ENCODE measurements at regions not wholly inside any gene's neighbourhood (a gene's known extent, or its start where the extent isn't known, plus 50 kb on each side); places are given as distances from the start of the nearest gene placed in this dataset.

DNA sequence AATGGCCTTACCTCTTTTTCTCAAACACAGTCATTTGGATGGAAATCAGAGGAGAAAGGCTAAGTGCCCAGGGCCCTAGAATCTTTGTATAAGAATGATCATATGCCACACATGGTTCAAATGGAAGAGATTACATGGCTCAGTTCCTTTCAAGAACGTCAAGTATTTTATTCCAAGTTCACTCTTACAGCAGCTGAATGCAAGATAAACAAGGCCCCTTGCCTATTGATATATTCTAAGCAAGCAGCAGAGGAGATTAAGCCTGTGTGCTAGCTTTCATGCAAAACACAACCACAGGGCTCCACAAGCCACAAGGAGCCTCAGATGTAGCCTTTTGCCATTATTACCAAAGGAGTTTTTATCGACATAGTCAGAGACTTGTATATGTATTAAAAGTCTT is 55.3 kb upstream of the SLCO6A1 start:
- Histone ChIP-seq H3K79me2 (replicated peaks; ENCODE audit: insufficient read depth) (no peaks in the 10 kb centered on the region), H3K27ac (ENCODE audit: low read depth) (no peak overlapping the region), H2AFZ (no peak overlapping the region), H3K9me2 (ENCODE audit: insufficient read depth) (no peaks in the 10 kb centered on the region), H3K27me3 (ENCODE audit: insufficient read depth) (no peaks in the 10 kb centered on the region), H3K36me3 (ENCODE audit: insufficient read depth) (no peaks in the 10 kb centered on the region), H3K4me2 (no peak overlapping the region), H3F3A (replicated peaks; ENCODE audit: low read depth) (no peaks in the 10 kb centered on the region), H4K20me1 (replicated peaks; ENCODE audit: insufficient read depth) (no peaks in the 10 kb centered on the region), H3K4me3 (no peak overlapping the region), H3K4me1 (ENCODE audit: insufficient read depth) (peaks cover 6% of the 10 kb centered on the region)
- ATAC-seq: peak; percentile 61
- H3K9me3 Mint-ChIP-seq: 0 out of 3 replicates have a peak, but pooled peaks cover 2% of the 10 kb centered on the region
- TF ChIP-seq NANOG (IDR thresholded peaks at IDR 0.05; ENCODE audit: borderline replicate concordance) (no peak), CREB1 (CRISPR knock-in tag; IDR thresholded peaks at IDR 0.05; ENCODE audit: low read depth) (no peak), JUNB (IDR thresholded peaks at IDR 0.05; ENCODE audit: unreplicated experiment) (no peak), STAT1 (IDR thresholded peaks at IDR 0.05; ENCODE audit: unreplicated experiment) (no peak), EZH2 (IDR thresholded peaks at IDR 0.05; ENCODE audit: low read depth, unreplicated experiment) (no peak), ZNF114 (CRISPR knock-in tag; IDR thresholded peaks at IDR 0.05) (no peak), ZNF331 (CRISPR knock-in tag; IDR thresholded peaks at IDR 0.05; ENCODE audit: low read depth) (no peak), EZH2phosphoT487 (IDR thresholded peaks at IDR 0.05; ENCODE audit: unreplicated experiment) (no peak), POLR2AphosphoS5 (IDR thresholded peaks at IDR 0.05; ENCODE audit: low read depth) (no peak)
- TF ChIP-seq, protein P1, sequence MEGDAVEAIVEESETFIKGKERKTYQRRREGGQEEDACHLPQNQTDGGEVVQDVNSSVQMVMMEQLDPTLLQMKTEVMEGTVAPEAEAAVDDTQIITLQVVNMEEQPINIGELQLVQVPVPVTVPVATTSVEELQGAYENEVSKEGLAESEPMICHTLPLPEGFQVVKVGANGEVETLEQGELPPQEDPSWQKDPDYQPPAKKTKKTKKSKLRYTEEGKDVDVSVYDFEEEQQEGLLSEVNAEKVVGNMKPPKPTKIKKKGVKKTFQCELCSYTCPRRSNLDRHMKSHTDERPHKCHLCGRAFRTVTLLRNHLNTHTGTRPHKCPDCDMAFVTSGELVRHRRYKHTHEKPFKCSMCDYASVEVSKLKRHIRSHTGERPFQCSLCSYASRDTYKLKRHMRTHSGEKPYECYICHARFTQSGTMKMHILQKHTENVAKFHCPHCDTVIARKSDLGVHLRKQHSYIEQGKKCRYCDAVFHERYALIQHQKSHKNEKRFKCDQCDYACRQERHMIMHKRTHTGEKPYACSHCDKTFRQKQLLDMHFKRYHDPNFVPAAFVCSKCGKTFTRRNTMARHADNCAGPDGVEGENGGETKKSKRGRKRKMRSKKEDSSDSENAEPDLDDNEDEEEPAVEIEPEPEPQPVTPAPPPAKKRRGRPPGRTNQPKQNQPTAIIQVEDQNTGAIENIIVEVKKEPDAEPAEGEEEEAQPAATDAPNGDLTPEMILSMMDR (conservative IDR thresholded peaks at IDR 0.05; ENCODE audit: low read depth in 2 of 2): no peak
- TF ChIP-seq, protein P2, sequence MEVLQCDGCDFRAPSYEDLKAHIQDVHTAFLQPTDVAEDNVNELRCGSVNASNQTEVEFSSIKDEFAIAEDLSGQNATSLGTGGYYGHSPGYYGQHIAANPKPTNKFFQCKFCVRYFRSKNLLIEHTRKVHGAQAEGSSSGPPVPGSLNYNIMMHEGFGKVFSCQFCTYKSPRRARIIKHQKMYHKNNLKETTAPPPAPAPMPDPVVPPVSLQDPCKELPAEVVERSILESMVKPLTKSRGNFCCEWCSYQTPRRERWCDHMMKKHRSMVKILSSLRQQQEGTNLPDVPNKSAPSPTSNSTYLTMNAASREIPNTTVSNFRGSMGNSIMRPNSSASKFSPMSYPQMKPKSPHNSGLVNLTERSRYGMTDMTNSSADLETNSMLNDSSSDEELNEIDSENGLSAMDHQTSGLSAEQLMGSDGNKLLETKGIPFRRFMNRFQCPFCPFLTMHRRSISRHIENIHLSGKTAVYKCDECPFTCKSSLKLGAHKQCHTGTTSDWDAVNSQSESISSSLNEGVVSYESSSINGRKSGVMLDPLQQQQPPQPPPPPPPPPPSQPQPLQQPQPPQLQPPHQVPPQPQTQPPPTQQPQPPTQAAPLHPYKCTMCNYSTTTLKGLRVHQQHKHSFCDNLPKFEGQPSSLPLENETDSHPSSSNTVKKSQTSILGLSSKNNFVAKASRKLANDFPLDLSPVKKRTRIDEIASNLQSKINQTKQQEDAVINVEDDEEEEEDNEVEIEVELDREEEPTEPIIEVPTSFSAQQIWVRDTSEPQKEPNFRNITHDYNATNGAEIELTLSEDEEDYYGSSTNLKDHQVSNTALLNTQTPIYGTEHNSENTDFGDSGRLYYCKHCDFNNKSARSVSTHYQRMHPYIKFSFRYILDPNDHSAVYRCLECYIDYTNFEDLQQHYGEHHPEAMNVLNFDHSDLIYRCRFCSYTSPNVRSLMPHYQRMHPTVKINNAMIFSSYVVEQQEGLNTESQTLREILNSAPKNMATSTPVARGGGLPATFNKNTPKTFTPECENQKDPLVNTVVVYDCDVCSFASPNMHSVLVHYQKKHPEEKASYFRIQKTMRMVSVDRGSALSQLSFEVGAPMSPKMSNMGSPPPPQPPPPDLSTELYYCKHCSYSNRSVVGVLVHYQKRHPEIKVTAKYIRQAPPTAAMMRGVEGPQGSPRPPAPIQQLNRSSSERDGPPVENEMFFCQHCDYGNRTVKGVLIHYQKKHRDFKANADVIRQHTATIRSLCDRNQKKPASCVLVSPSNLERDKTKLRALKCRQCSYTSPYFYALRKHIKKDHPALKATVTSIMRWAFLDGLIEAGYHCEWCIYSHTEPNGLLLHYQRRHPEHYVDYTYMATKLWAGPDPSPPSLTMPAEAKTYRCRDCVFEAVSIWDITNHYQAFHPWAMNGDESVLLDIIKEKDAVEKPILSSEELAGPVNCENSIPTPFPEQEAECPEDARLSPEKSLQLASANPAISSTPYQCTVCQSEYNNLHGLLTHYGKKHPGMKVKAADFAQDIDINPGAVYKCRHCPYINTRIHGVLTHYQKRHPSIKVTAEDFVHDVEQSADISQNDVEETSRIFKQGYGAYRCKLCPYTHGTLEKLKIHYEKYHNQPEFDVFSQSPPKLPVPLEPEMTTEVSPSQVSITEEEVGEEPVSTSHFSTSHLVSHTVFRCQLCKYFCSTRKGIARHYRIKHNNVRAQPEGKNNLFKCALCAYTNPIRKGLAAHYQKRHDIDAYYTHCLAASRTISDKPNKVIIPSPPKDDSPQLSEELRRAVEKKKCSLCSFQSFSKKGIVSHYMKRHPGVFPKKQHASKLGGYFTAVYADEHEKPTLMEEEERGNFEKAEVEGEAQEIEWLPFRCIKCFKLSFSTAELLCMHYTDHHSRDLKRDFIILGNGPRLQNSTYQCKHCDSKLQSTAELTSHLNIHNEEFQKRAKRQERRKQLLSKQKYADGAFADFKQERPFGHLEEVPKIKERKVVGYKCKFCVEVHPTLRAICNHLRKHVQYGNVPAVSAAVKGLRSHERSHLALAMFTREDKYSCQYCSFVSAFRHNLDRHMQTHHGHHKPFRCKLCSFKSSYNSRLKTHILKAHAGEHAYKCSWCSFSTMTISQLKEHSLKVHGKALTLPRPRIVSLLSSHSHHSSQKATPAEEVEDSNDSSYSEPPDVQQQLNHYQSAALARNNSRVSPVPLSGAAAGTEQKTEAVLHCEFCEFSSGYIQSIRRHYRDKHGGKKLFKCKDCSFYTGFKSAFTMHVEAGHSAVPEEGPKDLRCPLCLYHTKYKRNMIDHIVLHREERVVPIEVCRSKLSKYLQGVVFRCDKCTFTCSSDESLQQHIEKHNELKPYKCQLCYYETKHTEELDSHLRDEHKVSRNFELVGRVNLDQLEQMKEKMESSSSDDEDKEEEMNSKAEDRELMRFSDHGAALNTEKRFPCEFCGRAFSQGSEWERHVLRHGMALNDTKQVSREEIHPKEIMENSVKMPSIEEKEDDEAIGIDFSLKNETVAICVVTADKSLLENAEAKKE (CRISPR knock-in tag; IDR thresholded peaks at IDR 0.05): no peak
- TF ChIP-seq, protein P3, sequence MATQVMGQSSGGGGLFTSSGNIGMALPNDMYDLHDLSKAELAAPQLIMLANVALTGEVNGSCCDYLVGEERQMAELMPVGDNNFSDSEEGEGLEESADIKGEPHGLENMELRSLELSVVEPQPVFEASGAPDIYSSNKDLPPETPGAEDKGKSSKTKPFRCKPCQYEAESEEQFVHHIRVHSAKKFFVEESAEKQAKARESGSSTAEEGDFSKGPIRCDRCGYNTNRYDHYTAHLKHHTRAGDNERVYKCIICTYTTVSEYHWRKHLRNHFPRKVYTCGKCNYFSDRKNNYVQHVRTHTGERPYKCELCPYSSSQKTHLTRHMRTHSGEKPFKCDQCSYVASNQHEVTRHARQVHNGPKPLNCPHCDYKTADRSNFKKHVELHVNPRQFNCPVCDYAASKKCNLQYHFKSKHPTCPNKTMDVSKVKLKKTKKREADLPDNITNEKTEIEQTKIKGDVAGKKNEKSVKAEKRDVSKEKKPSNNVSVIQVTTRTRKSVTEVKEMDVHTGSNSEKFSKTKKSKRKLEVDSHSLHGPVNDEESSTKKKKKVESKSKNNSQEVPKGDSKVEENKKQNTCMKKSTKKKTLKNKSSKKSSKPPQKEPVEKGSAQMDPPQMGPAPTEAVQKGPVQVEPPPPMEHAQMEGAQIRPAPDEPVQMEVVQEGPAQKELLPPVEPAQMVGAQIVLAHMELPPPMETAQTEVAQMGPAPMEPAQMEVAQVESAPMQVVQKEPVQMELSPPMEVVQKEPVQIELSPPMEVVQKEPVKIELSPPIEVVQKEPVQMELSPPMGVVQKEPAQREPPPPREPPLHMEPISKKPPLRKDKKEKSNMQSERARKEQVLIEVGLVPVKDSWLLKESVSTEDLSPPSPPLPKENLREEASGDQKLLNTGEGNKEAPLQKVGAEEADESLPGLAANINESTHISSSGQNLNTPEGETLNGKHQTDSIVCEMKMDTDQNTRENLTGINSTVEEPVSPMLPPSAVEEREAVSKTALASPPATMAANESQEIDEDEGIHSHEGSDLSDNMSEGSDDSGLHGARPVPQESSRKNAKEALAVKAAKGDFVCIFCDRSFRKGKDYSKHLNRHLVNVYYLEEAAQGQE (IDR thresholded peaks at IDR 0.05; ENCODE audit: unreplicated experiment): no peak
- TF ChIP-seq, protein P4, sequence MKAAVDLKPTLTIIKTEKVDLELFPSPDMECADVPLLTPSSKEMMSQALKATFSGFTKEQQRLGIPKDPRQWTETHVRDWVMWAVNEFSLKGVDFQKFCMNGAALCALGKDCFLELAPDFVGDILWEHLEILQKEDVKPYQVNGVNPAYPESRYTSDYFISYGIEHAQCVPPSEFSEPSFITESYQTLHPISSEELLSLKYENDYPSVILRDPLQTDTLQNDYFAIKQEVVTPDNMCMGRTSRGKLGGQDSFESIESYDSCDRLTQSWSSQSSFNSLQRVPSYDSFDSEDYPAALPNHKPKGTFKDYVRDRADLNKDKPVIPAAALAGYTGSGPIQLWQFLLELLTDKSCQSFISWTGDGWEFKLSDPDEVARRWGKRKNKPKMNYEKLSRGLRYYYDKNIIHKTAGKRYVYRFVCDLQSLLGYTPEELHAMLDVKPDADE (IDR thresholded peaks at IDR 0.05): no peak
- no peak overlapping the region for H3K4me3 Mint-ChIP-seq
- H3K36me3 Mint-ChIP-seq (ENCODE audit: low read depth): no peaks in the 10 kb centered on the region
- DNase-seq (ENCODE audit: low spot score): peak; percentile 13
- no peak overlapping the region for H3K27ac Mint-ChIP-seq
- H3K27me3 Mint-ChIP-seq (ENCODE audit: insufficient read depth, low read depth, poor library complexity): no peaks in the 10 kb centered on the region
- H3K4me1 Mint-ChIP-seq: peaks cover 3% of the 10 kb centered on the region; the same call in 2 of the 3 replicates
